HCT116 (cell line): ENCODE measurements at regions not wholly inside any gene's neighbourhood (a gene's known extent, or its start where the extent isn't known, plus 50 kb on each side); places are given as distances from the start of the nearest gene placed in this dataset.

Experiments used
- ATAC-seq: fragments of 200-7000 bp; cut with Tn5 transposase; 2 replicates; pipeline ENCODE4 v1.9.1; 2020; ENCODE audit warnings: mild to moderate bottlenecking, moderate library complexity
- BruUV-seq: library from RNA; stranded (reverse); fragments of 400-500 nt; replicated peaks from 2 replicates; lab custom pipeline; 2021; lab: Mats Ljungman, UMichigan
- CTCF ChIA-PET: fragments of 300-600 bp; sonication (Branson Sonifier 250); formaldehyde crosslinking; loops from one replicate; lab custom pipeline; 2021; ENCODE audit warnings: antibody characterized with exemption; lab: Charles Lee
- POLR2A ChIA-PET: fragments of 300-600, 350-600 bp; sonication (Branson Sonifier 250); formaldehyde crosslinking; loops from one replicate; lab custom pipeline; 2021; ENCODE audit warnings: antibody characterized with exemption; lab: Charles Lee
- RAD21 ChIA-PET, 2 experiments: fragments of 300-600 bp; sonication (Branson Sonifier 250); formaldehyde crosslinking; loops; one replicate each; lab custom pipeline; 2023; ENCODE audit warnings: low total read pairs in 2 of 2; ENCODE audit not compliant: uncharacterized antibody in 2 of 2, unreplicated experiment in 2 of 2, low non-redundant PET in 1 of 2; lab: Charles Lee
- DNase-seq: peaks from one replicate; pipeline ENCODE4 v3.0.0-alpha.2; 2010; ENCODE audit warnings: low read depth, low spot score
- H2AFZ ChIP-seq: fragments of 200-600 bp; shearing (Covaris generic), sonication (generic); 2 replicates; pipeline ENCODE4 v1.6.1; 2017; ENCODE audit warnings: low read depth, mixed run types, mixed read lengths, antibody characterized with exemption, low read length; ENCODE audit not compliant: poor library complexity, severe bottlenecking
- H3K27ac ChIP-seq: 2 replicates; pipeline ENCODE4 v1.5.1; 2012; ENCODE audit warnings: low read depth, low read length
- H3K27me3 ChIP-seq: fragments of 200-600 bp; sonication (generic); 2 replicates; pipeline ENCODE4 v1.6.1; 2016; ENCODE audit warnings: mixed run types, low read length, mixed read lengths; ENCODE audit not compliant: insufficient read depth
- H3K36me3 ChIP-seq, 2 experiments: fragments of 200-500 bp in 1 of 2; fragments of 200-600 bp in 1 of 2; sonication (Bioruptor generic) in 1 of 2; sonication (generic) in 1 of 2; 2 replicates each; pipeline versions ENCODE4 v1.5.1 to v1.6.1; 2014 to 2016; ENCODE audit warnings: low read length in 2 of 2, inconsistent platforms in 1 of 2, mixed read lengths in 1 of 2, mixed run types in 1 of 2; ENCODE audit not compliant: insufficient read depth in 2 of 2, control insufficient read depth in 1 of 2
- H3K4me1 ChIP-seq, 2 experiments: fragments of 200-600 bp in 1 of 2; sonication (generic) in 1 of 2; 2 replicates each; pipeline versions ENCODE4 v1.5.1 to v1.6.1; 2012 to 2017; ENCODE audit warnings: low read length in 2 of 2, inconsistent platforms in 1 of 2, mild to moderate bottlenecking in 1 of 2, mixed read lengths in 1 of 2, mixed run types in 1 of 2, moderate library complexity in 1 of 2; ENCODE audit not compliant: insufficient read depth in 2 of 2, control insufficient read depth in 1 of 2
- H3K4me2 ChIP-seq: fragments of 200-600 bp; sonication (generic); 2 replicates; pipeline ENCODE4 v1.6.1; 2017; ENCODE audit warnings: mixed run types, low read length, mixed read lengths
- H3K4me3 ChIP-seq, 2 experiments: fragments of 200-600 bp in 1 of 2; sonication (generic) in 1 of 2; replicated peaks in 1 of 2; 2 replicates each; pipeline ENCODE4 v1.5.1; 2011 to 2016; ENCODE audit warnings: low read length in 2 of 2, control low read depth in 1 of 2, low read depth in 1 of 2, mild to moderate bottlenecking in 1 of 2, mixed read lengths in 1 of 2, mixed run types in 1 of 2
- H3K79me2 ChIP-seq: fragments of 200-600 bp; sonication (generic); 2 replicates; pipeline ENCODE4 v1.6.1; 2017; ENCODE audit warnings: mild to moderate bottlenecking, mixed run types, low read length, moderate library complexity, mixed read lengths; ENCODE audit not compliant: insufficient read depth
- H3K9ac ChIP-seq: fragments of 200-600 bp; sonication (generic); 2 replicates; pipeline ENCODE4 v1.6.1; 2016; ENCODE audit warnings: low read length, mixed read lengths
- H3K9me2 ChIP-seq: fragments of 200-600 bp; sonication (generic), shearing (Covaris generic); 2 replicates; pipeline ENCODE4 v1.6.1; 2017; ENCODE audit warnings: mixed run types, mild to moderate bottlenecking, moderate library complexity; ENCODE audit not compliant: insufficient read depth
- H3K9me3 ChIP-seq, 2 experiments: fragments of 200-500 bp in 1 of 2; fragments of 200-600 bp in 1 of 2; sonication (Bioruptor generic) in 1 of 2; sonication (generic) in 1 of 2; 2 replicates each; pipeline ENCODE4 v1.6.1; 2014 to 2017; ENCODE audit warnings: low read length in 2 of 2, mixed read lengths in 2 of 2, inconsistent platforms in 1 of 2, low read depth in 1 of 2, mild to moderate bottlenecking in 1 of 2, mixed run types in 1 of 2, moderate library complexity in 1 of 2; ENCODE audit not compliant: control insufficient read depth in 1 of 2, insufficient read depth in 1 of 2
- H4K20me1 ChIP-seq: fragments of 200-600 bp; sonication (generic), shearing (Covaris generic); 2 replicates; pipeline ENCODE4 v1.6.1; 2017; ENCODE audit warnings: mixed run types, mild to moderate bottlenecking, moderate library complexity; ENCODE audit not compliant: insufficient read depth
- CTCF ChIP-seq, 3 experiments: fragments of 200-600 bp in 1 of 3; sonication (generic) in 1 of 3; IDR thresholded peaks in 2 of 3; conservative IDR thresholded peaks in 1 of 3; 2 replicates each; pipeline ENCODE4 v1.5.1; 2012 to 2017; ENCODE audit warnings: low read depth in 2 of 3, low read length in 2 of 3, antibody characterized with exemption in 1 of 3, borderline replicate concordance in 1 of 3, control low read depth in 1 of 3, mild to moderate bottlenecking in 1 of 3, mixed read lengths in 1 of 3, mixed run types in 1 of 3, moderate library complexity in 1 of 3; ENCODE audit not compliant: insufficient read depth in 1 of 3
- EGR1 ChIP-seq: IDR thresholded peaks from 2 replicates; pipeline ENCODE4 v1.6.1; 2012; ENCODE audit warnings: low read depth
- EZH2 ChIP-seq: fragments of 200-600 bp; sonication (generic); IDR thresholded peaks from 2 replicates; pipeline ENCODE4 v1.6.1; 2017; ENCODE audit warnings: antibody characterized with exemption, mixed run types
- MAX ChIP-seq: IDR thresholded peaks from 2 replicates; pipeline ENCODE4 v1.6.1; 2012
- POLR2A ChIP-seq: IDR thresholded peaks from 2 replicates; pipeline ENCODE4 v1.7.0; 2011; ENCODE audit warnings: borderline replicate concordance; ENCODE audit not compliant: insufficient read depth, insufficient read length; ENCODE audit errors: extremely low read depth
- POLR2AphosphoS5 ChIP-seq: IDR thresholded peaks from 2 replicates; pipeline ENCODE4 v1.6.1; 2011; ENCODE audit warnings: mild to moderate bottlenecking, low read depth, low read length, moderate library complexity
- RAD21 ChIP-seq: IDR thresholded peaks from 2 replicates; pipeline ENCODE4 v1.6.1; 2012; ENCODE audit warnings: low read depth, mild to moderate bottlenecking
- REST ChIP-seq: IDR thresholded peaks from 2 replicates; pipeline ENCODE4 v1.6.1; 2012; ENCODE audit warnings: low read depth
- SIN3A ChIP-seq: IDR thresholded peaks from 2 replicates; pipeline ENCODE4 v1.6.1; 2012; ENCODE audit warnings: low read depth
- SP1 ChIP-seq: IDR thresholded peaks from 2 replicates; pipeline ENCODE4 v1.6.1; 2012; ENCODE audit warnings: low read depth
- SRF ChIP-seq: IDR thresholded peaks from 2 replicates; pipeline ENCODE4 v1.6.1; 2012; ENCODE audit warnings: low read depth
- TCF7L2 ChIP-seq: IDR thresholded peaks from 2 replicates; pipeline ENCODE4 v1.7.0; 2011; ENCODE audit warnings: borderline replicate concordance, inconsistent platforms; ENCODE audit not compliant: insufficient read depth, insufficient read length; ENCODE audit errors: extremely low read depth
- ZFX ChIP-seq: fragments of 450-650 bp; IDR thresholded peaks from 2 replicates; pipeline ENCODE4 v1.6.1; 2017
- intact Hi-C: fragments of 100-400 bp; cut with micrococcal nuclease; formaldehyde crosslinking; loops from 2 replicates; pipeline ENCODE4 v1.10.0; 2022
- TF ChIP-seq, protein P1 (sequence below): IDR thresholded peaks from 2 replicates; pipeline ENCODE4 v1.6.1; 2012

DNA sequence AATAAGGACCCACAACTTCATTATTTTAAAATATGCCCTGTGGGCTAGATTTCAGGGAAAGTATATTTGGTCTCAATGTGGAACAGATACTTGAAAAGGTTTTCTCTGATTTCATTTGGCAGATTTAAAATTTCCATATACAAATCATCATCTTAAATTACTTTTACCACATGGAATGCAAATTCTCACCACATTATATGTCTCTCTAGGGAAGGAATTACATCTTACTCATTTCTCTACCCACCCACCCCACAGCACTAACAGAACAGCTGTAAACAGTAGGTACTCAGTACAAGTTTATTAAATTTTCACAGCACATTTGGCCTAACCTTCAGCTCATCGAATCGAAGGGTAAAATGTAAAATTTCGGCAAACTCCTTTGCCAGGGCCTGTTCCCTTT is 104.0 kb downstream of the CYRIA start:
- Histone ChIP-seq H4K20me1 (no peaks in the 10 kb centered on the region; the same call in 1 of the 2 replicates), H2AFZ (no peak overlapping the region), H3K4me1 (no peaks in the 10 kb centered on the region), H3K27ac (no peak overlapping the region), H3K4me3 (no peak overlapping the region), H3K9me3 (no peaks in the 10 kb centered on the region), H3K79me2 (no peaks in the 10 kb centered on the region), H3K9ac (no peak overlapping the region), H3K4me2 (no peak overlapping the region), H3K27me3 (no peaks in the 10 kb centered on the region; the same call in 1 of the 2 replicates), H3K9me2 (no peaks in the 10 kb centered on the region), H3K36me3 (no peaks in the 10 kb centered on the region)
- no TSS peak for BruUV-seq
- ChIA-PET RAD21 (no interaction called here), POLR2A (no interaction called here), CTCF (no interaction called here)
- ATAC-seq (no peak), DNase-seq (no peak)
- TF ChIP-seq SRF (no peak), SIN3A (no peak), MAX (no peak), RAD21 (no peak), ZFX (no peak), REST (no peak), CTCF (IDR thresholded peaks at IDR 0.05 in 2 of 3, conservative IDR thresholded peaks at IDR 0.05 in 1 of 3; ENCODE audit: borderline replicate concordance in 1 of 3, insufficient read depth in 1 of 3, low read depth in 2 of 3, low read length in 2 of 3) (no peak), TCF7L2 (no peak), SP1 (no peak), POLR2AphosphoS5 (no peak), EGR1 (no peak), POLR2A (no peak), EZH2 (no peak)
- TF ChIP-seq, protein P1, sequence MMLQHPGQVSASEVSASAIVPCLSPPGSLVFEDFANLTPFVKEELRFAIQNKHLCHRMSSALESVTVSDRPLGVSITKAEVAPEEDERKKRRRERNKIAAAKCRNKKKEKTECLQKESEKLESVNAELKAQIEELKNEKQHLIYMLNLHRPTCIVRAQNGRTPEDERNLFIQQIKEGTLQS: no peak
- intact Hi-C loops: no loop called here
